Tibial artery (tissue), 4 donors: ENCODE measurements at regions not wholly inside any gene's neighbourhood (a gene's known extent, or its start where the extent isn't known, plus 50 kb on each side); places are given as distances from the start of the nearest gene placed in this dataset.
"Not testable (repeated sequence)": the region's sequence is repeated elsewhere in the genome, so short reads cannot be mapped to it uniquely, and the experiment has no call there.

ENCODE experiments used
- DNase-seq, 2 donors: peaks; one replicate each; pipeline ENCODE4 v3.0.0-alpha.2; 2019
- H3K27ac ChIP-seq, 2 donors: fragments of 200-600 bp; sonication (generic) in 1 of 2; 1 replicate in 1 of 2; 2 replicates in 1 of 2; pipeline ENCODE4 v1.5.1; 2018 to 2019; ENCODE audit warnings: mild to moderate bottlenecking in 1 of 2
- H3K27me3 ChIP-seq, 2 donors: fragments of 200-600 bp; sonication (generic) in 1 of 2; one replicate each; pipeline versions ENCODE4 v1.5.1 to v1.6.0; 2016 to 2019
- H3K36me3 ChIP-seq, 3 donors: fragments of 200-600 bp; sonication (generic) in 2 of 3; one replicate each; pipeline ENCODE4 v1.5.1; 2016 to 2019; ENCODE audit warnings: mild to moderate bottlenecking in 2 of 3
- H3K4me1 ChIP-seq, 4 donors: fragments of 200-600 bp; sonication (generic) in 2 of 4; 1 replicate in 3 of 4; 2 replicates in 1 of 4; pipeline ENCODE4 v1.5.1; 2016 to 2019
- H3K4me3 ChIP-seq, 2 donors: fragments of 200-600 bp; sonication (generic) in 1 of 2; 1 replicate in 1 of 2; 2 replicates in 1 of 2; pipeline ENCODE4 v1.5.1; 2018 to 2019; ENCODE audit warnings: mild to moderate bottlenecking in 2 of 2
- H3K9me3 ChIP-seq, 3 donors: fragments of 200-600 bp; sonication (generic) in 1 of 3; one replicate each; pipeline ENCODE4 v1.5.1; 2016 to 2019
- intact Hi-C: fragments of 100-400 bp; cut with DNase I; formaldehyde crosslinking; loops from one replicate; pipeline ENCODE4 v1.15.0; 2023; ENCODE audit warnings: low total_unique reads
- TF ChIP-seq, protein P1 (sequence below), 2 experiments: fragments of 200-600 bp in 1 of 2; fragments of 450-650 bp in 1 of 2; IDR thresholded peaks; one replicate each; pipeline ENCODE4 v1.5.1; 2017 to 2019; ENCODE audit warnings: antibody characterized with exemption in 2 of 2, mild to moderate bottlenecking in 1 of 2, moderate library complexity in 1 of 2

- Histone ChIP-seq H3K27ac (no peak overlapping the region), H3K4me1 (no peaks in the 10 kb centered on the region), H3K4me3 (no peak overlapping the region), H3K9me3 (no peaks in the 10 kb centered on the region), H3K27me3 (no peaks in the 10 kb centered on the region), H3K36me3 (no peaks in the 10 kb centered on the region)
- no peak for DNase-seq
- TF ChIP-seq, protein P1, sequence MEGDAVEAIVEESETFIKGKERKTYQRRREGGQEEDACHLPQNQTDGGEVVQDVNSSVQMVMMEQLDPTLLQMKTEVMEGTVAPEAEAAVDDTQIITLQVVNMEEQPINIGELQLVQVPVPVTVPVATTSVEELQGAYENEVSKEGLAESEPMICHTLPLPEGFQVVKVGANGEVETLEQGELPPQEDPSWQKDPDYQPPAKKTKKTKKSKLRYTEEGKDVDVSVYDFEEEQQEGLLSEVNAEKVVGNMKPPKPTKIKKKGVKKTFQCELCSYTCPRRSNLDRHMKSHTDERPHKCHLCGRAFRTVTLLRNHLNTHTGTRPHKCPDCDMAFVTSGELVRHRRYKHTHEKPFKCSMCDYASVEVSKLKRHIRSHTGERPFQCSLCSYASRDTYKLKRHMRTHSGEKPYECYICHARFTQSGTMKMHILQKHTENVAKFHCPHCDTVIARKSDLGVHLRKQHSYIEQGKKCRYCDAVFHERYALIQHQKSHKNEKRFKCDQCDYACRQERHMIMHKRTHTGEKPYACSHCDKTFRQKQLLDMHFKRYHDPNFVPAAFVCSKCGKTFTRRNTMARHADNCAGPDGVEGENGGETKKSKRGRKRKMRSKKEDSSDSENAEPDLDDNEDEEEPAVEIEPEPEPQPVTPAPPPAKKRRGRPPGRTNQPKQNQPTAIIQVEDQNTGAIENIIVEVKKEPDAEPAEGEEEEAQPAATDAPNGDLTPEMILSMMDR (IDR thresholded peaks at IDR 0.05), result no peak
- intact Hi-C loops, result no loop called here
Measured at GRCh38 chr4:116217781-116218180, 867.6 kb downstream of the TRAM1L1 start.

GRCh38 chr4:116215622-116216021 is 869.8 kb downstream of the TRAM1L1 start:
- Histone ChIP-seq H3K4me1 (no peaks in the 10 kb centered on the region), H3K36me3 (no peaks in the 10 kb centered on the region)
- intact Hi-C loops, result no loop called here

GRCh38 chr4:116202524-116202923 is 882.9 kb downstream of the TRAM1L1 start:
- DNase-seq, result no peak
- Histone ChIP-seq H3K27ac (no peak overlapping the region), H3K9me3 (no peaks in the 10 kb centered on the region), H3K4me1 (no peaks in the 10 kb centered on the region), H3K4me3 (no peak overlapping the region), H3K27me3 (no peaks in the 10 kb centered on the region), H3K36me3 (no peaks in the 10 kb centered on the region)
- intact Hi-C loops, result no loop called here
- TF ChIP-seq, protein P1 (IDR thresholded peaks at IDR 0.05), result no peak

More at GRCh38 chr4:116215622-116216021, 869.8 kb downstream of the TRAM1L1 start:
- no peaks in the 10 kb centered on the region for H3K9me3 ChIP-seq
- H3K4me3 ChIP-seq, result no peak overlapping the region
- H3K27me3 ChIP-seq, result no peaks in the 10 kb centered on the region
- DNase-seq, result no peak
- no peak overlapping the region for H3K27ac ChIP-seq
- TF ChIP-seq, protein P1 (IDR thresholded peaks at IDR 0.05), result no peak

DNA sequence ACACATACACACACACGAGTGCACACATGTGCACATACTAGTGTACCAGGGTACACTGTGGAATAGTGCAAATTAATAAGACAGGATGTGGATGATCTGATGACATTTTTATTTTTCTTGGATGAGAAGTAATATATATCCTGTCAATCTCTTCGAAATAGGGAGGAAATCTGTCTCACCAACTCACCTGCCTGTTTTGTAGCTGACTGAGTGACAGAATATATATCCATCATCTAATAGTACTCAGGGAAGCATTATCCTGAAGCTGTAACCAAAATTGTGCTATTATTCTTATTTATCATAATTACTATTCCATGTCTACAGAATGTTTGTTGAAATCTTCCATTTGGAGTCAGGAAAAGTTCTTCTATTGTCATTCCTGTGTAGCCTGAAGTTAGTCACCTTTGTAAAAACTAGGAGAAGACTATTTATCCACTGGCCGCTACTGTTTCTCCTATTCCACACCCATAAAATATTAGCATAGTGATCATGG is 888.0 kb downstream of the TRAM1L1 start:
- Histone ChIP-seq H3K4me3 (no peak overlapping the region), H3K4me1 (no peaks in the 10 kb centered on the region), H3K27me3 (no peaks in the 10 kb centered on the region), H3K36me3 (no peaks in the 10 kb centered on the region), H3K9me3 (no peaks in the 10 kb centered on the region), H3K27ac (no peak overlapping the region)
- intact Hi-C loops, result no loop called here
- TF ChIP-seq, protein P1 (IDR thresholded peaks at IDR 0.05), result no peak
- no peak for DNase-seq

- no peak overlapping the region for H3K27ac ChIP-seq
- DNase-seq, result no peak
- H3K4me1 ChIP-seq, result no peaks in the 10 kb centered on the region
- intact Hi-C loops, result no loop called here
- no peaks in the 10 kb centered on the region for H3K36me3 ChIP-seq
- TF ChIP-seq, protein P1 (IDR thresholded peaks at IDR 0.05), result no peak
- no peak overlapping the region for H3K4me3 ChIP-seq
- no peaks in the 10 kb centered on the region for H3K27me3 ChIP-seq
- H3K9me3 ChIP-seq, result no peaks in the 10 kb centered on the region
Measured at GRCh38 chr4:116183241-116183640, 902.1 kb downstream of the TRAM1L1 start.

DNA sequence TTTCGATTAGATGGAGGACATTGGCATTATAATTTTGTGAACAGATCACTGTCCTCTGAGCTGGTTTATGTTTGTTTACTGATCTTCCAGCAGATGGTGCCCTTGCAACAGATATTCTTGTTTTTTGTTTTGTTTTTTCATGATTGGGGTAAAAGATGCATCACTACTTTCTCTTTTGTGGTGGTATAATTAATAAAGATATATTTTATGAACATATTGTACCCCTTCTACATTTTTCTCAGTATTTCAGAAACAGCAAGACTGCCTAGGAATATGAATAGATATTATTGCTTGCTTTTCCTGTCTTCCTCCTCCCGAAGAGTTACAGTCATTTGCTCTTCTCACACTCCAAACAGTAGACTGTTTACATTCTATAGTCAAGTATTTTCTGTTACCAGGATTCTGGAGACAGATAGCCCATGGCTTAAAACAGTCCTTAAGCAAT is 905.2 kb downstream of the TRAM1L1 start:
- no peak overlapping the region for H3K27ac ChIP-seq
- no peak for DNase-seq
- no peaks in the 10 kb centered on the region for H3K36me3 ChIP-seq
- H3K9me3 ChIP-seq, result no peaks in the 10 kb centered on the region
- intact Hi-C loops, result no loop called here
- no peak overlapping the region for H3K4me3 ChIP-seq
- H3K4me1 ChIP-seq, result no peaks in the 10 kb centered on the region
- H3K27me3 ChIP-seq, result no peaks in the 10 kb centered on the region
- TF ChIP-seq, protein P1 (IDR thresholded peaks at IDR 0.05), result no peak

GRCh38 chr4:116151371-116151770 is 934.0 kb downstream of the TRAM1L1 start:
- intact Hi-C loops, H3K4me1 ChIP-seq, H3K4me3 ChIP-seq, H3K9me3 ChIP-seq, H3K27ac ChIP-seq, H3K36me3 ChIP-seq, H3K27me3 ChIP-seq, DNase-seq: not testable (repeated sequence)
